ENCODE measurements at regions not wholly inside any gene's neighbourhood (a gene's known extent, or its start where the extent isn't known, plus 50 kb on each side); places are given as distances from the start of the nearest gene placed in this dataset.

DNA sequence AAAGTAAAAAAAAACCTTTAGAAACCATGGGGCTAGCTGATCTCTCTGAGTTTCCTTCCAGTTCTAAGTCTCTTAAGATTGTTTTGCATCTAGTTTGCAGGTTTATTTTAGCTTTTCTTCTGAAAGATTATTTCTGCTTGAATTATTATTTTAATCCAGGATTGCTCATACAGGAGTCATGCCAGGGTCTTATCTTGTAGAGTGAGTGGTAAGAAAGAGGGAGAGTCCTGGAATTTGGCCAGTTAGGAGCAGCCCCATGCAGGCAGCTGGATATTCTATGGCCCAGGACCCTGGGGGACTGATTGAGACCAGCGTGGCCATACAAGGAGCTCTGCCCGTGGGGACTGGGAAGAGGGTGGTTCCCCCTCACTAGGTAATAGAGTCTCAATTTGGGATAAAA, 178.9 kb upstream of the HEY2 start:
- ATAC-seq (no peak), DNase-seq (no peak)
- intact Hi-C loops (cut with micrococcal nuclease) = no loop called here
- ChIA-PET CTCF (no interaction called here), POLR2A (no interaction called here)
- no peaks in the 10 kb centered on the region for H3K9me3 Mint-ChIP-seq
- no peak overlapping the region for H3K4me3 Mint-ChIP-seq
- H3K36me3 Mint-ChIP-seq = no peaks in the 10 kb centered on the region
- H3K27ac Mint-ChIP-seq = peak overlapping the region in 1 of 9 donors; percentile 36
- H3K36me3 ChIP-seq (ENCODE audit: control insufficient read depth in 2 of 3, insufficient read depth in 3 of 3, low read length in 3 of 3) = no peaks in the 10 kb centered on the region
- H3K27ac ChIP-seq (ENCODE audit: low read depth, low read length) = no peak overlapping the region
- no peaks in the 10 kb centered on the region for H3K27me3 ChIP-seq (ENCODE audit: control insufficient read depth in 2 of 2, insufficient read depth in 2 of 2, low read length in 2 of 2)
- H3K27me3 Mint-ChIP-seq = peaks cover 3 to 26% (median 20%) of the 10 kb centered on the region in 5 donors
- no peaks in the 10 kb centered on the region for H3K4me1 Mint-ChIP-seq
- no peaks in the 10 kb centered on the region for H3K4me1 ChIP-seq (ENCODE audit: control insufficient read depth in 2 of 2, insufficient read depth in 2 of 2, low read length in 2 of 2)
- H3K9me3 ChIP-seq (ENCODE audit: control insufficient read depth in 2 of 3, low read length in 3 of 3) = no peaks in the 10 kb centered on the region
- H3K4me3 ChIP-seq (ENCODE audit: low read length) = no peak overlapping the region

DNA sequence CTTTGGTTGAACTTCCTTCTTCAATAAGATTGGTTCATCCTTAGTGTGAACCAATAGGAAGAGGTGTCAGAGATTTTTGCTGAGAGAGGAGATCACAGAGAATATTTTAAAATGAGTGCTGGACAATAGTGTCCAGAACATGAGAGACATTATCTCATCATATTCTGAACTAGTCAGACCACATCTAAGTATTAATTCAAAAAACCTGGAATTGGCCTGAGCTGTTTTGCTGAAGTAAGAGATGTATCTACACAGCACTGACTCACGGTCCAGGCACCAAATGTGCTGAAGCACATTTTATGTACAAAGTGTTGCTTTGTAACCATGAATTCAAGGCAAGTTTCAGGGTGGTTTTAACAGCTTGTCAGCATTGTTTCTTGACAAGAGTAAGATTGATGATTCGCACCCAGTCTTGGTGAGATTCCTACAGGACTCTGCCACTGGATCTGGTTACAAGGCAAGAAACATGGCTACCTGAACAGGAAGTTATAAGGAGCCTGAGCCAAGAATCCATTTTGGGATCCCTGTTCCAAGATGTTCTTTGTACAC, 178.2 kb upstream of the HEY2 start:
- no peaks in the 10 kb centered on the region for H3K9me3 Mint-ChIP-seq
- ATAC-seq (no peak), DNase-seq (no peak)
- H3K4me3 Mint-ChIP-seq = no peak overlapping the region
- ChIA-PET CTCF (no interaction called here), POLR2A (no interaction called here)
- no peaks in the 10 kb centered on the region for H3K36me3 Mint-ChIP-seq
- Histone ChIP-seq H3K36me3 (ENCODE audit: control insufficient read depth in 2 of 3, insufficient read depth in 3 of 3, low read length in 3 of 3) (no peaks in the 10 kb centered on the region), H3K27me3 (ENCODE audit: control insufficient read depth in 2 of 2, insufficient read depth in 2 of 2, low read length in 2 of 2) (no peaks in the 10 kb centered on the region), H3K4me1 (ENCODE audit: control insufficient read depth in 2 of 2, insufficient read depth in 2 of 2, low read length in 2 of 2) (no peaks in the 10 kb centered on the region), H3K9me3 (ENCODE audit: control insufficient read depth in 2 of 3, low read length in 3 of 3) (no peaks in the 10 kb centered on the region), H3K27ac (ENCODE audit: low read depth, low read length) (no peak overlapping the region), H3K4me3 (ENCODE audit: low read length) (no peak overlapping the region)
- no peak overlapping the region for H3K27ac Mint-ChIP-seq
- no peaks in the 10 kb centered on the region for H3K4me1 Mint-ChIP-seq
- intact Hi-C loops (cut with micrococcal nuclease) = no loop called here
- H3K27me3 Mint-ChIP-seq = peaks cover 2 to 31% (median 17%) of the 10 kb centered on the region in 5 donors

DNA sequence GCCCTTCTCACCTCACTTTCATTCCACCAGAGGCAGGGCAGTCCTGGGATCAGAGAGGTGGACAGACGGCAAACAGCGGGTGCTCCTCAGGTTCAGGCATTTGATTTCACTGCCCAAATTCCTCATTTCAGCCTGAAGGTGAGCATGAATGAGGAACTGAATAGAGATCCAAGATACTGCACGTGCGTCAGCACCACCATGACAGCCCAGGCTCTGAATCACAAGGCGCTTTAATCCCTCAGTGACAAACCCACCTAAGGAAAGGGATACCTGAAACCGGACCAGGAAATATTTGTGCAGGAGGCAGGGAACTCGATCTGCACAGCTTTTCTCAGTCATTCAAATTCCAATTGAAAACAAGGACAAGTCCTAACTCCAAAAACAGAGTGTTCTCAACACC, 174.8 kb upstream of the HEY2 start:
- ChIA-PET CTCF (no interaction called here), POLR2A (no interaction called here)
- no peak overlapping the region for H3K27ac ChIP-seq (ENCODE audit: low read depth, low read length)
- intact Hi-C loops (cut with micrococcal nuclease) = no loop called here
- no peak overlapping the region for H3K4me3 ChIP-seq (ENCODE audit: low read length)
- H3K27me3 Mint-ChIP-seq = peaks cover 7 to 40% (median 15%) of the 10 kb centered on the region in 5 donors
- no peaks in the 10 kb centered on the region for H3K4me1 Mint-ChIP-seq
- no peaks in the 10 kb centered on the region for H3K27me3 ChIP-seq (ENCODE audit: control insufficient read depth in 2 of 2, insufficient read depth in 2 of 2, low read length in 2 of 2)
- no peak overlapping the region for H3K27ac Mint-ChIP-seq
- ATAC-seq = no peak
- H3K4me3 Mint-ChIP-seq = no peak overlapping the region
- no peaks in the 10 kb centered on the region for H3K36me3 Mint-ChIP-seq
- no peak for DNase-seq
- H3K4me1 ChIP-seq (ENCODE audit: control insufficient read depth in 2 of 2, insufficient read depth in 2 of 2, low read length in 2 of 2) = no peaks in the 10 kb centered on the region
- H3K36me3 ChIP-seq (ENCODE audit: control insufficient read depth in 2 of 3, insufficient read depth in 3 of 3, low read length in 3 of 3) = no peaks in the 10 kb centered on the region
- no peaks in the 10 kb centered on the region for H3K9me3 ChIP-seq (ENCODE audit: control insufficient read depth in 2 of 3, low read length in 3 of 3)
- no peaks in the 10 kb centered on the region for H3K9me3 Mint-ChIP-seq

DNA sequence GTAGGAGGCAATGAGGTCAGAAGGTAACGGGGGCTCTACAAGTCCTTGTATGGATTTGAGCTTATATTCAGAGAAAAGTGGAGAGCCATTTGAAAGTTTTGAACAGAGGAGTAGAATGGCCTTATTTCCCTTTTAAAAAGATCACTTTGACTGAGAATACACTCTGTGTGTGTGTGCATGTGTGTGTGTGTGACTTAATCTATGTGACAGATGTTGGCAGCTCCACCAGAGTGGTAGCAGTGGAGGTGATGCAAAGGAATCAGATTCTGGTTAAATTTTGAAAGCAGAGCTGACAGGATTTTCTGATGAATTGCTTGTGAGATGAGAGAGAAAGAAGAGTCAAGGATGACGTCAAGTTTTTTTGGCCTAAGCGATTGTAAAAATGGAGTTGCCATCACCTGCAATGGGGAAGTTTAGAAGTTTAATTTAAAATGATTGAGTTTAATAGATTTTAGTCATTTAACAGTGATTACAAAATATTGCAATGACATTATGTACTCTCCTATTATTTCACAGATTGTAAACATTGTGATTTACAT, 172.2 kb upstream of the HEY2 start:
- DNase-seq = no peak
- Histone ChIP-seq H3K4me3 (ENCODE audit: low read length) (no peak overlapping the region), H3K36me3 (ENCODE audit: control insufficient read depth in 2 of 3, insufficient read depth in 3 of 3, low read length in 3 of 3) (no peaks in the 10 kb centered on the region), H3K4me1 (ENCODE audit: control insufficient read depth in 2 of 2, insufficient read depth in 2 of 2, low read length in 2 of 2) (no peaks in the 10 kb centered on the region), H3K27me3 (ENCODE audit: control insufficient read depth in 2 of 2, insufficient read depth in 2 of 2, low read length in 2 of 2) (no peaks in the 10 kb centered on the region), H3K27ac (ENCODE audit: low read depth, low read length) (no peak overlapping the region), H3K9me3 (ENCODE audit: control insufficient read depth in 2 of 3, low read length in 3 of 3) (no peaks in the 10 kb centered on the region)
- H3K27ac Mint-ChIP-seq = peak overlapping the region in 1 of 9 donors; percentile 14
- H3K9me3 Mint-ChIP-seq = no peaks in the 10 kb centered on the region
- H3K36me3 Mint-ChIP-seq = no peaks in the 10 kb centered on the region
- intact Hi-C loops (cut with micrococcal nuclease) = no loop called here
- H3K4me1 Mint-ChIP-seq = no peaks in the 10 kb centered on the region
- POLR2A ChIA-PET = no interaction called here
- no peak overlapping the region for H3K4me3 Mint-ChIP-seq
- CTCF ChIA-PET = no interaction called here
- peaks cover 5 to 35% (median 17%) of the 10 kb centered on the region in 5 donors for H3K27me3 Mint-ChIP-seq
- ATAC-seq = no peak

DNA sequence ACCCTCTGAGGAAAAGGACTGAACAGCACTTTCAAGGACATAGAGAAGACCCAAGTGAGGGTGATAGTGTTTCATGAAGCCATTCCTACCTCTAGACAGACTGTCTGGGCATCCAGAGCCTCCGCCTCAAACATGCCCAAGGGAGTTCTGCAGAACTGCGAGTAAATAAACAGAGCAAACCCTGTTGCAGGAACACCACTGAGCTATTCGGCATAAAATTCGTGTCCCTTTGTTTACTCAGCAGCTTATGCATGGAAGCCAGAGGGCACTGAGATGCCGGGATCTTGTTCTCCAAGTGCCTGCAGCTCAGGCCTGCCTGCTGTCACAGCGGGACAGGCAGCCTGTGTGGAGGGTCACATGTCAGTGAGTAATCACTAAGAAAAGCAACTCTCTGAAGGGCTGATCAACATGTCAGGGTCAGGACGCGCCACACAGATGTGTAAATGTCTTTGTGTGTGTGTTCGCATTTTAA, 164.9 kb upstream of the HEY2 start:
- H3K4me1 Mint-ChIP-seq = no peaks in the 10 kb centered on the region
- intact Hi-C loops (cut with micrococcal nuclease) = no loop called here
- no peaks in the 10 kb centered on the region for H3K27me3 ChIP-seq (ENCODE audit: control insufficient read depth in 2 of 2, insufficient read depth in 2 of 2, low read length in 2 of 2)
- H3K27ac ChIP-seq (ENCODE audit: low read depth, low read length) = no peak overlapping the region
- H3K27me3 Mint-ChIP-seq = peaks cover 2 to 52% (median 33%) of the 10 kb centered on the region in 5 donors
- ATAC-seq = no peak
- no peaks in the 10 kb centered on the region for H3K9me3 Mint-ChIP-seq
- H3K27ac Mint-ChIP-seq = no peak overlapping the region
- no peaks in the 10 kb centered on the region for H3K36me3 ChIP-seq (ENCODE audit: control insufficient read depth in 2 of 3, insufficient read depth in 3 of 3, low read length in 3 of 3)
- DNase-seq = no peak
- H3K4me1 ChIP-seq (ENCODE audit: control insufficient read depth in 2 of 2, insufficient read depth in 2 of 2, low read length in 2 of 2) = no peaks in the 10 kb centered on the region
- peaks cover 0 to 3% (median 0%) of the 10 kb centered on the region in 5 donors for H3K36me3 Mint-ChIP-seq
- POLR2A ChIA-PET = no interaction called here
- CTCF ChIA-PET = no interaction called here
- no peaks in the 10 kb centered on the region for H3K9me3 ChIP-seq (ENCODE audit: control insufficient read depth in 2 of 3, low read length in 3 of 3)
- H3K4me3 Mint-ChIP-seq = no peak overlapping the region
- H3K4me3 ChIP-seq (ENCODE audit: low read length) = no peak overlapping the region

DNA sequence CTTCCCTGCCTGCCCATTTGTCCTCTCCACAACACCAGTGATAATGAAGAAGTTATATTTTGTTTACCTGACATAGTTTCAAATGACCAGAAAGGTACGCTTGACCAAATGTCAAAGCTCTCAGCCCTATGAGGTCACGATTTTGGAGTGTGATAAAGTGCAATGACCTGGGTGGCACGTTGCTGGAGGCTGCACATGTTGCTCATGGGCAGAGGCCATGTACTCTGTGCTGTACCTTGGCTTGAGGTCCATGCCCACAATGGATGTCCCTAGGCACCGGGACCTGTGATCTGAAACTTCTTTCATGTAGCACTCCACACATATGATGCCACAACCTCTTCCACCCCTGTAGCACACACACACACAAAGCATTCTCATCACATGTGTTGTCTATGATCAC, 164.0 kb upstream of the HEY2 start:
- H3K9me3 Mint-ChIP-seq = no peaks in the 10 kb centered on the region
- DNase-seq (no peak), ATAC-seq (no peak)
- no peaks in the 10 kb centered on the region for H3K9me3 ChIP-seq (ENCODE audit: control insufficient read depth in 2 of 3, low read length in 3 of 3)
- no peak overlapping the region for H3K27ac Mint-ChIP-seq
- no peaks in the 10 kb centered on the region for H3K4me1 Mint-ChIP-seq
- no peaks in the 10 kb centered on the region for H3K4me1 ChIP-seq (ENCODE audit: control insufficient read depth in 2 of 2, insufficient read depth in 2 of 2, low read length in 2 of 2)
- POLR2A ChIA-PET = no interaction called here
- H3K27me3 ChIP-seq (ENCODE audit: control insufficient read depth in 2 of 2, insufficient read depth in 2 of 2, low read length in 2 of 2) = no peaks in the 10 kb centered on the region
- H3K27ac ChIP-seq (ENCODE audit: low read depth, low read length) = no peak overlapping the region
- H3K27me3 Mint-ChIP-seq = peaks cover 3 to 46% (median 34%) of the 10 kb centered on the region in 5 donors
- H3K4me3 Mint-ChIP-seq = no peak overlapping the region
- H3K36me3 Mint-ChIP-seq = peaks cover 0 to 5% (median 0%) of the 10 kb centered on the region in 5 donors
- H3K4me3 ChIP-seq (ENCODE audit: low read length) = no peak overlapping the region
- intact Hi-C loops (cut with micrococcal nuclease) = no loop called here
- H3K36me3 ChIP-seq (ENCODE audit: control insufficient read depth in 2 of 3, insufficient read depth in 3 of 3, low read length in 3 of 3) = no peaks in the 10 kb centered on the region
- CTCF ChIA-PET = no interaction called here

DNA sequence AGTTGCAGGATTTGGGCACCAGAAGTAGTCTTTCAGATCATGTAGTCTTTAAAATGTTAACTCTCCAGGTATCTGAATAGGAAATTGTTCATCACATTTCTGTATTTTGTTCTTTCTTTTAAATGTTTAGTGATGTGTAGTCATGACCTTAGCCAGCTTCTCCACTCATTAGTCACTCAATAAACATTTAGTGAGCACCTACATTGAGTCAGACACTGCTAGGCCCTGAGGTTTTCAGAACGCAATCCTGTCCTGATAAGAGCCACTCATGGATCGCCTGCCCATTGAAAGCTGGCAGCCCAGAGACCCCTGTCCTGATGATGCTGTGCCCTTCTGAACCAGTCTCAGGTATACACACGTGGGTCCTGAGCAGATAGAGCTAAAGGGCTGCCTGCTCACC, 163.4 kb upstream of the HEY2 start:
- Histone ChIP-seq H3K4me3 (ENCODE audit: low read length) (no peak overlapping the region), H3K36me3 (ENCODE audit: control insufficient read depth in 2 of 3, insufficient read depth in 3 of 3, low read length in 3 of 3) (no peaks in the 10 kb centered on the region), H3K4me1 (ENCODE audit: control insufficient read depth in 2 of 2, insufficient read depth in 2 of 2, low read length in 2 of 2) (no peaks in the 10 kb centered on the region), H3K9me3 (ENCODE audit: control insufficient read depth in 2 of 3, low read length in 3 of 3) (no peaks in the 10 kb centered on the region), H3K27me3 (ENCODE audit: control insufficient read depth in 2 of 2, insufficient read depth in 2 of 2, low read length in 2 of 2) (no peaks in the 10 kb centered on the region), H3K27ac (ENCODE audit: low read depth, low read length) (no peak overlapping the region)
- no peak for ATAC-seq
- Mint-ChIP-seq H3K4me1 (no peaks in the 10 kb centered on the region), H3K9me3 (no peaks in the 10 kb centered on the region), H3K27me3 (peaks cover 3 to 46% (median 34%) of the 10 kb centered on the region in 5 donors), H3K36me3 (peaks cover 0 to 5% (median 0%) of the 10 kb centered on the region in 5 donors), H3K27ac (no peak overlapping the region), H3K4me3 (no peak overlapping the region)
- ChIA-PET POLR2A (no interaction called here), CTCF (no interaction called here)
- intact Hi-C loops (cut with micrococcal nuclease) = no loop called here
- no peak for DNase-seq
